Natural killer cell (primary cell): ENCODE measurements at regions not wholly inside any gene's neighbourhood (a gene's known extent, or its start where the extent isn't known, plus 50 kb on each side); places are given as distances from the start of the nearest gene placed in this dataset.
A peak's percentile ranks its signal among the peaks of the same experiment; 100 is the strongest.

Source experiments
- ATAC-seq, 3 donors: fragments of 150-1000 bp in 2 of 3; fragments of 200-7000 bp in 1 of 3; cut with Tn5 transposase; 1 replicate in 1 of 3; 2 replicates in 2 of 3; pipeline ENCODE4 v1.10.0; 2021; ENCODE audit warnings: mild to moderate bottlenecking in 2 of 3, moderate library complexity in 2 of 3
- DNase-seq, 2 donors: peaks; one replicate each; pipeline versions ENCODE4 v3.0.0 to v3.0.0-alpha.2; 2013 to 2021; ENCODE audit warnings: mixed read lengths in 1 of 2
- H3K27ac ChIP-seq: one replicate; pipeline ENCODE4 v1.5.1; 2013; ENCODE audit warnings: mild to moderate bottlenecking, low read length
- H3K27me3 ChIP-seq: one replicate; pipeline ENCODE4 v1.6.1; 2013; ENCODE audit warnings: low read length; ENCODE audit not compliant: control insufficient read depth, insufficient read depth
- H3K36me3 ChIP-seq: one replicate; pipeline ENCODE4 v1.6.1; 2013; ENCODE audit warnings: low read length; ENCODE audit not compliant: control insufficient read depth, insufficient read depth
- H3K4me1 ChIP-seq: one replicate; pipeline ENCODE4 v1.6.1; 2013; ENCODE audit warnings: low read length; ENCODE audit not compliant: control insufficient read depth, insufficient read depth
- H3K4me3 ChIP-seq: one replicate; pipeline ENCODE4 v1.5.1; 2013; ENCODE audit warnings: low read length
- H3K9me3 ChIP-seq: one replicate; pipeline ENCODE4 v1.6.1; 2013; ENCODE audit warnings: low read length; ENCODE audit not compliant: control insufficient read depth, insufficient read depth
- H3K27ac Mint-ChIP-seq, 2 donors: one replicate each; pipeline ENCODE4 v1.8.0; 2022; ENCODE audit warnings: mild to moderate bottlenecking in 2 of 2, mixed read lengths in 2 of 2, moderate library complexity in 1 of 2
- H3K27me3 Mint-ChIP-seq, 2 donors: one replicate each; pipeline ENCODE4 v1.8.0; 2022; ENCODE audit warnings: low read depth in 2 of 2, mixed read lengths in 2 of 2
- H3K36me3 Mint-ChIP-seq: one replicate; pipeline ENCODE4 v1.8.0; 2022; ENCODE audit warnings: mixed read lengths
- H3K4me1 Mint-ChIP-seq, 2 donors: one replicate each; pipeline ENCODE4 v1.8.0; 2022; ENCODE audit warnings: mixed read lengths in 2 of 2
- H3K4me3 Mint-ChIP-seq: one replicate; pipeline ENCODE4 v1.8.0; 2022; ENCODE audit warnings: mild to moderate bottlenecking, moderate library complexity, mixed read lengths
- H3K9me3 Mint-ChIP-seq, 2 donors: one replicate each; pipeline ENCODE4 v1.8.0; 2022; ENCODE audit warnings: mixed read lengths in 2 of 2
- WGBS: methylation state at CpG from one replicate; pipeline ENCODE4 v1.1.7; 2013; ENCODE audit warnings: missing lambda C conversion rate; ENCODE audit not compliant: insufficient coverage; 5-methylcytosine and 5-hydroxymethylcytosine counted together
- intact Hi-C: fragments of 100-400 bp; cut with micrococcal nuclease; formaldehyde crosslinking; loops from one replicate; pipeline ENCODE4 v1.14.2; 2022
- TF ChIP-seq, protein P1 (sequence below): fragments of 200-600 bp; IDR thresholded peaks from one replicate; pipeline ENCODE4 v1.8.0; 2022; ENCODE audit warnings: antibody characterized with exemption

DNA sequence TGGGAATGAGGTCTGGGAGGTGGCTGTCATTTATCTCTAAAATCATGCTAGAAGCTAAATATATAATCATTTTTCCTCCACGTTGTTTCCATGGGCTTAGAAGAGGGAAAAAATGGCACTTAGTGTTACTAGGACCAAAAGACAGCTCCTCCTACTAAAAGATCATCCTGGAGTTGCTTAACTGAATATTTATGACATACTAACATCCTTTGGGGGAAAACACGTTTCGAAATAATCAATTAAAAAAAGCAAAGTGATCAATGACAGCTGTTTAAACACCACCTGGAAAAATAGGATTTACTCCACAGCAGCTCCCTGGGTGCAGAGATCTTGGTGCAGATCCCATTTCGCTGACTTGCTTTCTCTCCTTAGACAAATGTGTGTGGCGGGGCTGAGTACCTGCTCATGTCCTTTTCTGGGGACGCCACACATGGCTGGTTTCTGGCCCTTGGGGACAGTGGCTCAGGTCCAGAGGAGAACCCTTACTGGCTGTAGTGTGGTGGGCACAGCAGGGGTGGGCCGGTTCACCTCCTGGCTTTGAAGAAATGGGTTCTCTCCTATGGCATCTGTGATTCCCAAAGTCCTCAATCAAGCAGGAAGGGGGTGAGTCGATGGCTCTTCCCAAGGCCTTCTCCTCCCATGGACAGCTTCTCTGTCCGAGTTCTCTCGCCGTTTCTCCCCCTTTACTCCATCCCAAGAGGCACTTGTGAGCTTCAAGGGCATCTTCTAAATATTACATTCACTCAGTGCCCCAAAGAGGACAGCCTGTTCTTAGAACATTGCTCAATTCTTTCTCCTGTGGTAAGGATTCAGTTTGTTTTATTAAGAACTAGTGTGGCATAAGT lies 156.4 kb upstream of the KLF14 start:
- Histone ChIP-seq H3K9me3 (no peaks in the 10 kb centered on the region), H3K27ac (no peak overlapping the region), H3K27me3 (no peaks in the 10 kb centered on the region), H3K4me3 (no peak overlapping the region), H3K36me3 (peaks cover 23% of the 10 kb centered on the region), H3K4me1 (peaks cover 5% of the 10 kb centered on the region)
- H3K9me3 Mint-ChIP-seq = no peaks in the 10 kb centered on the region
- H3K27ac Mint-ChIP-seq = peak overlapping the region in 1 of 2 donors; percentile 47
- no peaks in the 10 kb centered on the region for H3K36me3 Mint-ChIP-seq
- ATAC-seq (no peak), DNase-seq (no peak)
- H3K4me1 Mint-ChIP-seq = peaks cover 35 to 42% of the 10 kb centered on the region in 2 donors
- TF ChIP-seq, protein P1, sequence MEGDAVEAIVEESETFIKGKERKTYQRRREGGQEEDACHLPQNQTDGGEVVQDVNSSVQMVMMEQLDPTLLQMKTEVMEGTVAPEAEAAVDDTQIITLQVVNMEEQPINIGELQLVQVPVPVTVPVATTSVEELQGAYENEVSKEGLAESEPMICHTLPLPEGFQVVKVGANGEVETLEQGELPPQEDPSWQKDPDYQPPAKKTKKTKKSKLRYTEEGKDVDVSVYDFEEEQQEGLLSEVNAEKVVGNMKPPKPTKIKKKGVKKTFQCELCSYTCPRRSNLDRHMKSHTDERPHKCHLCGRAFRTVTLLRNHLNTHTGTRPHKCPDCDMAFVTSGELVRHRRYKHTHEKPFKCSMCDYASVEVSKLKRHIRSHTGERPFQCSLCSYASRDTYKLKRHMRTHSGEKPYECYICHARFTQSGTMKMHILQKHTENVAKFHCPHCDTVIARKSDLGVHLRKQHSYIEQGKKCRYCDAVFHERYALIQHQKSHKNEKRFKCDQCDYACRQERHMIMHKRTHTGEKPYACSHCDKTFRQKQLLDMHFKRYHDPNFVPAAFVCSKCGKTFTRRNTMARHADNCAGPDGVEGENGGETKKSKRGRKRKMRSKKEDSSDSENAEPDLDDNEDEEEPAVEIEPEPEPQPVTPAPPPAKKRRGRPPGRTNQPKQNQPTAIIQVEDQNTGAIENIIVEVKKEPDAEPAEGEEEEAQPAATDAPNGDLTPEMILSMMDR = no peak
- intact Hi-C loops = loop anchor here (10.0 kb wide), 1 partner anchor 54 kb away; no protein-coding TSS in a partner anchor
- WGBS = 94% methylated on average over 10 of the region's 11 CpGs
- no peak overlapping the region for H3K4me3 Mint-ChIP-seq
- no peaks in the 10 kb centered on the region for H3K27me3 Mint-ChIP-seq

GRCh38 chr7:130891254-130892094 lies 157.5 kb upstream of the KLF14 start:
- TF ChIP-seq, protein P1 = no peak
- ATAC-seq = no peak
- Histone ChIP-seq H3K4me1 (peaks cover 5% of the 10 kb centered on the region), H3K27me3 (no peaks in the 10 kb centered on the region), H3K27ac (no peak overlapping the region), H3K9me3 (no peaks in the 10 kb centered on the region), H3K4me3 (no peak overlapping the region), H3K36me3 (peaks cover 22% of the 10 kb centered on the region)
- no peak overlapping the region for H3K4me3 Mint-ChIP-seq
- H3K4me1 Mint-ChIP-seq = peaks cover 43 to 51% of the 10 kb centered on the region in 2 donors
- no peak for DNase-seq
- H3K36me3 Mint-ChIP-seq = no peaks in the 10 kb centered on the region
- no peak overlapping the region for H3K27ac Mint-ChIP-seq
- 87% methylated on average over 12 of the region's 15 CpGs for WGBS
- intact Hi-C loops = loop anchor here (10.0 kb wide), 1 partner anchor 53 kb away; no protein-coding TSS in a partner anchor
- H3K27me3 Mint-ChIP-seq = no peaks in the 10 kb centered on the region
- H3K9me3 Mint-ChIP-seq = no peaks in the 10 kb centered on the region

DNA sequence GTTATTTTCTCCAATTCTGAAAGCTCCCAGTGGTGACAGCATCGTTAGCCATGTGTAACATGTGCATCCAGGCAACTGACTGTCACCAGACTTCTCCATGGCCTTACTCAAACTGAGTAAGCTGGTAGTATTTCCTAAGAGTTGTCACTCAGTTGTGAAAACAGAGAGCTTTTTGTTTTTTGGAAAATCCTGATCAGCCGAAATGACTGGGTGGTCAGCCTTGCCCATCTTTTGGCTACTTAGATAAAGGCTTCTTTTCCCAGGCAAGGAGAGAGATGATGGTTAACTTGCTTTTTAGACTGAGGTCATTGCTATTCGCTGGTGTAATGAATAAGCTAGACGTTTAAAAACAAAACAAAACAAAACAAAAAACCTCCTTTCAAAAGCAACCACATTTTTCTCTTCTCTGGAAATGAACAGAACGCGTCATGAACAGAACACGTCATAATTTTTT lies 159.5 kb upstream of the KLF14 start:
- no peaks in the 10 kb centered on the region for H3K9me3 Mint-ChIP-seq
- intact Hi-C loops = loop anchor here (10.0 kb wide), 1 partner anchor 51 kb away; no protein-coding TSS in a partner anchor
- WGBS = 87% methylated on average over 7 of the region's 7 CpGs
- H3K4me3 Mint-ChIP-seq = no peak overlapping the region
- peak overlapping the region; percentile 81 to 83 for H3K27ac Mint-ChIP-seq
- Histone ChIP-seq H3K27me3 (no peaks in the 10 kb centered on the region), H3K27ac (no peak overlapping the region), H3K4me3 (no peak overlapping the region), H3K9me3 (no peaks in the 10 kb centered on the region), H3K36me3 (peaks cover 29% of the 10 kb centered on the region), H3K4me1 (peaks cover 17% of the 10 kb centered on the region)
- peak in 1 of 2 donors; percentile 36 for DNase-seq
- TF ChIP-seq, protein P1 = no peak
- ATAC-seq = no peak
- H3K27me3 Mint-ChIP-seq = no peaks in the 10 kb centered on the region
- no peaks in the 10 kb centered on the region for H3K36me3 Mint-ChIP-seq
- H3K4me1 Mint-ChIP-seq = peaks cover 41 to 48% of the 10 kb centered on the region in 2 donors
